Mammary epithelial cell (primary cell): ENCODE measurements at regions not wholly inside any gene's neighbourhood (a gene's known extent, or its start where the extent isn't known, plus 50 kb on each side); places are given as distances from the start of the nearest gene placed in this dataset.

ENCODE experiments used
- CTCF ChIP-seq, 2 donors: IDR thresholded peaks in 1 of 2; conservative IDR thresholded peaks in 1 of 2; 2 replicates each; pipeline ENCODE4 v1.5.1; 2011 to 2012; ENCODE audit warnings: inconsistent platforms in 2 of 2, low read length in 2 of 2, mild to moderate bottlenecking in 2 of 2, control low read depth in 1 of 2, low read depth in 1 of 2; ENCODE audit not compliant: insufficient read depth in 1 of 2; ENCODE audit errors: extremely low read depth in 1 of 2
- EZH2 ChIP-seq: IDR thresholded peaks from 2 replicates; pipeline ENCODE4 v1.6.1; 2012; ENCODE audit warnings: low read length, inconsistent platforms, borderline replicate concordance

- no peak for TF ChIP-seq CTCF (conservative IDR thresholded peaks at IDR 0.05 in 1 of 2, IDR thresholded peaks at IDR 0.05 in 1 of 2; ENCODE audit: extremely low read depth in 1 of 2, insufficient read depth in 1 of 2, low read depth in 1 of 2, low read length in 2 of 2)
- TF ChIP-seq EZH2, result no peak
These were observed 183.2 kb downstream of the HDGFL1 start for GRCh38 chr6:22752522-22752921.
